NB4 (cell line): ENCODE measurements at regions not wholly inside any gene's neighbourhood (a gene's known extent, or its start where the extent isn't known, plus 50 kb on each side); places are given as distances from the start of the nearest gene placed in this dataset.
A peak's percentile ranks its signal among the peaks of the same experiment; 100 is the strongest.

Experiments
- DNase-seq: peaks from one replicate; pipeline ENCODE4 v3.0.0; 2010; ENCODE audit warnings: low read depth
- H3K4me3 ChIP-seq: one replicate; pipeline ENCODE4 v1.5.1; 2011; ENCODE audit warnings: mild to moderate bottlenecking, low read depth, low read length, moderate library complexity
- MYC ChIP-seq: IDR thresholded peaks from 2 replicates; pipeline ENCODE4 v1.6.1; 2011; ENCODE audit warnings: low read depth, low read length
- POLR2A ChIP-seq: IDR thresholded peaks from 2 replicates; pipeline ENCODE4 v1.6.1; 2011; ENCODE audit warnings: mild to moderate bottlenecking; ENCODE audit not compliant: insufficient read length; ENCODE audit errors: extremely low read depth
- TF ChIP-seq, protein P1 (sequence below): IDR thresholded peaks from 2 replicates; pipeline ENCODE4 v1.6.1; 2011; ENCODE audit warnings: low read depth, low read length
- TF ChIP-seq, protein P2 (sequence below): IDR thresholded peaks from one replicate; pipeline ENCODE4 v1.5.1; 2012; ENCODE audit warnings: low read depth, low read length

DNA sequence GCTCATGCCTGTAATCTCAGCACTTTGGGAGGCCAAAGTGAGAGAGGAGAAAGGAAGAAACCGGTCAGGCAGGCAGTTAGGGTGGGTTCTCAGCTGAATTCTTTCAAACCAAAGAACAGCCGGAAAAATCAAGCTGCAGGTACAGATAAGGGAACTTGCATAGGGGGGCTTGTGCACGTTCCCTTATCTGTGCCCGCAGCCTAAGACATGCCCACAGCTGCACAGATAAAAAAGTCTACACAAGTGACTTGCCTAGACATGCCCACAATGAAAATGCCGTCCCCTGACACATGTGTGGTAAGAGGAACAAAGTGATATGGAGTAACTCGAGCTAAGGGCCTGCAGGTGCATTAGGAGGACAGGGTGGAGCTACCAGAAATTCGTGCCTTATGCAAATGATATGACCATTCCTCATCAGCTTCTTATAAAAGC, 175.8 kb upstream of the SALL4 start:
- DNase-seq: peak; percentile 12
- H3K4me3 ChIP-seq: no peak overlapping the region
- TF ChIP-seq, protein P1, sequence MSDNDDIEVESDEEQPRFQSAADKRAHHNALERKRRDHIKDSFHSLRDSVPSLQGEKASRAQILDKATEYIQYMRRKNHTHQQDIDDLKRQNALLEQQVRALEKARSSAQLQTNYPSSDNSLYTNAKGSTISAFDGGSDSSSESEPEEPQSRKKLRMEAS: no peak
- TF ChIP-seq MYC (no peak), POLR2A (no peak)

DNA sequence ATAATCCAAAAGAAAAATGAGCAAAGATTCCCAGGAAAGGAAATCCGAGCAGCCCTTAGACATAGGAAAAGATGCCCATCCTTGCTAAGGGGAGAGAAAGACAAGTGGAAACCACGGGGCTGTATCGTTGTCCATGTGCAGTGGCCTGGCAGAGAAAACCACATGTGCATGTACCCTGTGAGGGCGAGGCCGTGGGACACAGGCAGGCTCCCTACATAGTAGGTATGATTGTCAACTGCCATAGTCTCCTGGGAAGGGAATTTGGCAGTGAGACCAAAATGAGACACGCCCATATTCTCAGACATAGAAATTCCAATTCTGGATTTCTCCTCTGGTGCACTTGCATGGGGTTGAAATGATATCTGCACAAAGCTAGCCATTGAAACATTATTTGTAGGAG, 169.7 kb upstream of the SALL4 start:
- TF ChIP-seq POLR2A (no peak), MYC (no peak)
- TF ChIP-seq, protein P1: no peak
- TF ChIP-seq, protein P2, sequence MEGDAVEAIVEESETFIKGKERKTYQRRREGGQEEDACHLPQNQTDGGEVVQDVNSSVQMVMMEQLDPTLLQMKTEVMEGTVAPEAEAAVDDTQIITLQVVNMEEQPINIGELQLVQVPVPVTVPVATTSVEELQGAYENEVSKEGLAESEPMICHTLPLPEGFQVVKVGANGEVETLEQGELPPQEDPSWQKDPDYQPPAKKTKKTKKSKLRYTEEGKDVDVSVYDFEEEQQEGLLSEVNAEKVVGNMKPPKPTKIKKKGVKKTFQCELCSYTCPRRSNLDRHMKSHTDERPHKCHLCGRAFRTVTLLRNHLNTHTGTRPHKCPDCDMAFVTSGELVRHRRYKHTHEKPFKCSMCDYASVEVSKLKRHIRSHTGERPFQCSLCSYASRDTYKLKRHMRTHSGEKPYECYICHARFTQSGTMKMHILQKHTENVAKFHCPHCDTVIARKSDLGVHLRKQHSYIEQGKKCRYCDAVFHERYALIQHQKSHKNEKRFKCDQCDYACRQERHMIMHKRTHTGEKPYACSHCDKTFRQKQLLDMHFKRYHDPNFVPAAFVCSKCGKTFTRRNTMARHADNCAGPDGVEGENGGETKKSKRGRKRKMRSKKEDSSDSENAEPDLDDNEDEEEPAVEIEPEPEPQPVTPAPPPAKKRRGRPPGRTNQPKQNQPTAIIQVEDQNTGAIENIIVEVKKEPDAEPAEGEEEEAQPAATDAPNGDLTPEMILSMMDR: no peak
- DNase-seq: no peak
- H3K4me3 ChIP-seq: no peak overlapping the region

DNA sequence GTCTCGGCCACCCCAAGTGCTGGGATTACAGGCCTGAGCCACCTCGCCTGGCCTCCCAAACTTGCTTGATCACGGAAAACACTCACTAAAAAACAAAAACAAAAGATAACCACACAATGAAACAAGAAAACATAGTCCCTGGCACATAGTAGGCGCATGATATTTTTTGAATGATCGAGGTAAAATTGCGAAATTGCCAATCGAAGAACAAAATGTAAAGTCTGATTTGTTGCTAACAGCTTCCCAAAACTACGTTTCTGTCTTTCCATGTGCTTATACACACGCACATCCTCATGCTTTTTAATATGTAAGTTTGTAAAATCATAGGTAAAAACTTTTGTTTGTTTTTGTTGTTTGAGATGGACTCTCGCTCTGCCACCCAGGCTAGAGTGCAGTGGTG, 168.5 kb upstream of the SALL4 start:
- TF ChIP-seq POLR2A (no peak), MYC (no peak)
- TF ChIP-seq, protein P2: no peak
- TF ChIP-seq, protein P1: no peak
- no peak overlapping the region for H3K4me3 ChIP-seq
- DNase-seq: no peak

DNA sequence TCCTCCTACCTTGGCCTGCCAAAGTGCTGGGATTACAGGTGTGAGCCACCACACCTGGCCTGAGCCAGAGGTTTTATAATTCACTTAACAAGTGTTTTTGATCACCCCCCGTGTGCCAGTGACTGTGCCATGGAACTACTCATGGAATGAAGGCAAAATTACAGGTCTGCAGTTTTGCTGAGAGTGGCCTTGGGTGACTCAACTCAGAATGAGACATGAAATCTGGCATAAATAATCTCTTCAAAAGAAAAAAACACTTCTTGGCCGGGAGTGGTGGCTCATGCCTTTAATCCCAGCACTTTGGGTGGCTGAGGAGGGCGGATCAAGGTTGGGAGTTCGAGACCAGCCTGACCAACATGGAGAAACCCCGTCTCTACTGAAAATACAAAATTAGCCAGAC, 166.9 kb upstream of the SALL4 start:
- DNase-seq: no peak
- TF ChIP-seq POLR2A (no peak), MYC (no peak)
- TF ChIP-seq, protein P2: no peak
- TF ChIP-seq, protein P1: no peak
- H3K4me3 ChIP-seq: no peak overlapping the region

DNA sequence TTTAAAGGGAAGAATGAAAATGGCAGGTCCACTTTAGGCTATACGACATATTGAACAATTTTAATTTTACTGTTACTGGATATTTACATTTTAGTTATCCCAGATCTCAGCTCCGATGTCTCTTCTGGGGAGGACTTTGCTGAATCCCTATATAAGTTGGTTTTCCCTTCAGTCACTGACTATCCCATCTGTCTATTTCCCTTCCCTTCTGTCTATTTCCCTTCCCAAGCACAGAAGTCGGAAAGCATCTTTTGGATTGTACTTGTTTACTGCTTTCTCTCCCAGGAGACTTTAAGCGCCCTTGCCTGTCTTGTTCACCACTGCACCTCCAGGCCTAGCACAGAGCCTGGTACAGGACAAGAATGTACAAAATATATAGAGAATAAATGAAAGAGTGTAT, 165.8 kb upstream of the SALL4 start:
- TF ChIP-seq, protein P1: no peak
- no peak for TF ChIP-seq POLR2A
- TF ChIP-seq MYC: no peak
- TF ChIP-seq, protein P2: no peak
- no peak for DNase-seq
- H3K4me3 ChIP-seq: no peak overlapping the region

DNA sequence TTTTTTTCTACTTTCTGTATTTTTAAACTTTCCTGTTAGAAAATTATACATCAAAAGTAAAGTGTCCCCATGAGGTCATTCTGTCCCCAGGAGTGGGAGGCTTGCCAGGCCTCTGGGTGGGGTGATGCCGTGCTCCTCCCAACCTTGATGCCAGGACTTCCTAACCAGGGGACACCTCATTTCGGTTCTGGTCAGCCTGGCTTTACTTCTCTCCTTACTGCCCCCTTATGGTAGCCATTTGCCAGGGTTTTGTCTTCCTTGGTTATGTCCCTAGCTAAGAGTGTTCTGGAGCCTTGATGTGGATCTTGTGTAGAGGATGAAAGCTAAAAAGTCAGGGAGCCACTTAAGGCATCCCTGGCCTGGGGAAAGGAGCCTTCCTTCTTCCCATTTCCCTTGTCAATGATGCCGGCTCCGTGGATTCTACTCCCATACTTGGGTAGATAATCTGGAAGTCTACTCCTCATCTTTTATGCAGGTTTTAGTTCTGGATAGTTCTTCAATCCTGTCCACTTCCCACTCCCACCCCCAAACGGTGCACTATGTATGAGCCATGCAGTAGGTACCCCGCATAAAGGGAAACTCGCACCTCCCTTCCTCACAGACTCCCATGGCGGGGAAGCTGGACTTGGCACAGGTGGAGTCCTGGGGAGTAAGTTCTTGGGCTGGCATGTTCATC, 164.1 kb upstream of the SALL4 start:
- no peak overlapping the region for H3K4me3 ChIP-seq
- DNase-seq: peak; percentile 56
- TF ChIP-seq MYC: no peak
- TF ChIP-seq, protein P2: peak; percentile 83
